ENCODE measurements at regions not wholly inside any gene's neighbourhood (a gene's known extent, or its start where the extent isn't known, plus 50 kb on each side); places are given as distances from the start of the nearest gene placed in this dataset.

DNA sequence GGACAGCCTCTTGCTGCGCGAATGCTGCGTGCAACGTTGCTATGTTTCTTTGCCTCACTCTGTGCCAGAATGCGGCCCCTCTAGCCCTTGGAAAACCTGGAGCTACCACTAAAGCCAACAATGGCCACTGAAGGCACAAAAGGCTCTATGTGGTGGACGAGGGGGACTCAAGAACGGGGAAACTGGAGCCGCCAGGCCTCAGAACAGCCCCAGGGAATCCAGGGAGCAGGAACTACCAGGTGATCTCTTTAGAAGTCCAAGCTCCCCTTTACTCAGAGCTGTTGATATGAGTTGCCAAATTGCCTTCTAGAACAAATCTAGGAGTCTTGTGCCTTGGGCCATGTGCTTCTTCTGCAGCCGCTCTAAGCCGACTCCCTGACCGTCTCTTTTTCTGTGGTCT is 113.8 kb upstream of the ERRFI1 start:
- no peaks in the 10 kb centered on the region for H3K79me2 ChIP-seq (ENCODE audit: control insufficient read depth in 1 of 2, insufficient read depth in 2 of 2, low read length in 2 of 2)
- no peak overlapping the region for H4K8ac ChIP-seq (ENCODE audit: extremely low read depth, insufficient read depth, low read length)
- H3K23me2 ChIP-seq (ENCODE audit: low read depth, low read length), result no peaks in the 10 kb centered on the region
- no peak overlapping the region for H2BK5ac ChIP-seq (ENCODE audit: low read depth, low read length)
- H4K5ac ChIP-seq (ENCODE audit: insufficient read length, low read depth, low read length), result no peak overlapping the region
- no peak overlapping the region for H2BK120ac ChIP-seq (replicated peaks; ENCODE audit: low read depth, low read length)
- H3K23ac ChIP-seq (ENCODE audit: insufficient read length), result no peak overlapping the region
- H3K36me3 ChIP-seq (ENCODE audit: control insufficient read depth in 2 of 4, insufficient read depth in 4 of 4, low read length in 3 of 4), result no peaks in the 10 kb centered on the region
- H3K4me2 ChIP-seq (ENCODE audit: insufficient read depth in 1 of 2, low read depth in 2 of 2, low read length in 2 of 2), result no peak overlapping the region
- H3K27ac ChIP-seq (ENCODE audit: low read depth, low read length), result no peak overlapping the region
- H3K9ac ChIP-seq (replicated peaks in 1 of 4; ENCODE audit: extremely low read depth in 1 of 4, low read depth in 3 of 4, low read length in 3 of 4), result no peak overlapping the region
- H3K14ac ChIP-seq (ENCODE audit: insufficient read length), result no peak overlapping the region
- peak overlapping the region; percentile 17 for H3K18ac ChIP-seq (ENCODE audit: extremely low read depth, low read length)
- no peak overlapping the region for H3K56ac ChIP-seq (replicated peaks; ENCODE audit: insufficient read length, low read depth, low read length)
- no peaks in the 10 kb centered on the region for H4K20me1 ChIP-seq (replicated peaks in 1 of 2; ENCODE audit: control insufficient read depth in 1 of 2, insufficient read depth in 2 of 2, low read length in 2 of 2)
- peak overlapping the region; percentile 77; the same call in 1 of the 2 replicates for H2AFZ ChIP-seq (ENCODE audit: low read length)
- no peak overlapping the region for H2BK12ac ChIP-seq (ENCODE audit: low read depth, low read length)
- no peaks in the 10 kb centered on the region for H3K27me3 ChIP-seq (replicated peaks in 1 of 4; ENCODE audit: control insufficient read depth in 3 of 4, extremely low read depth in 1 of 4, insufficient read depth in 3 of 4, low read length in 3 of 4)
- POLR2A ChIA-PET (ENCODE audit: partially characterized antibody), result no interaction called here
- H2BK20ac ChIP-seq (ENCODE audit: low read length), result no peak overlapping the region
- CTCF ChIA-PET (ENCODE audit: partially characterized antibody), result interaction anchor here (1.1 to 1.8 kb wide), 2 partner anchors 10 to 19 kb away, joined by 3 read pairs; no protein-coding TSS in a partner anchor
- WGBS, 2 experiments (ENCODE audit: extremely low coverage in 1 of 2, insufficient coverage in 1 of 2, insufficient read length in 1 of 2, insufficient replicate concordance in 2 of 2, low coverage in 1 of 2, low lambda C conversion rate in 2 of 2, missing lambda C conversion rate in 1 of 2), result 96% methylated on average over 11 of the region's 11 CpGs; no CpG with 5 or more reads in 1 of the 2 experiments
- H3K4ac ChIP-seq (replicated peaks; ENCODE audit: insufficient read length, low read depth, low read length), result no peak overlapping the region
- FAIRE-seq (no peak), DNase-seq (ENCODE audit: low read depth in 1 of 2, low spot score in 2 of 2) (no peak)
- H3K9me3 ChIP-seq (ENCODE audit: insufficient read depth in 2 of 2, low read depth in 1 of 2, low read length in 1 of 2), result no peaks in the 10 kb centered on the region
- H4K91ac ChIP-seq (replicated peaks; ENCODE audit: insufficient read length, low read length), result no peak overlapping the region
- H3K4me3 ChIP-seq (ENCODE audit: extremely low read depth in 1 of 4, insufficient read depth in 2 of 4, low read depth in 3 of 4, low read length in 4 of 4), result no peak overlapping the region
- no peaks in the 10 kb centered on the region for H3K79me1 ChIP-seq (ENCODE audit: low read depth, low read length)
- H2AK5ac ChIP-seq (ENCODE audit: low read depth, low read length), result no peak overlapping the region
- no peaks in the 10 kb centered on the region for H3K4me1 ChIP-seq (replicated peaks in 1 of 4; ENCODE audit: control insufficient read depth in 3 of 4, insufficient read depth in 4 of 4, low read length in 3 of 4)
- no peak overlapping the region for H2BK15ac ChIP-seq (ENCODE audit: low read length)
- TF ChIP-seq, protein P1, sequence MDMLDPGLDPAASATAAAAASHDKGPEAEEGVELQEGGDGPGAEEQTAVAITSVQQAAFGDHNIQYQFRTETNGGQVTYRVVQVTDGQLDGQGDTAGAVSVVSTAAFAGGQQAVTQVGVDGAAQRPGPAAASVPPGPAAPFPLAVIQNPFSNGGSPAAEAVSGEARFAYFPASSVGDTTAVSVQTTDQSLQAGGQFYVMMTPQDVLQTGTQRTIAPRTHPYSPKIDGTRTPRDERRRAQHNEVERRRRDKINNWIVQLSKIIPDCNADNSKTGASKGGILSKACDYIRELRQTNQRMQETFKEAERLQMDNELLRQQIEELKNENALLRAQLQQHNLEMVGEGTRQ (IDR thresholded peaks at IDR 0.05; ENCODE audit: low read length), result no peak
- TF ChIP-seq, protein P2, sequence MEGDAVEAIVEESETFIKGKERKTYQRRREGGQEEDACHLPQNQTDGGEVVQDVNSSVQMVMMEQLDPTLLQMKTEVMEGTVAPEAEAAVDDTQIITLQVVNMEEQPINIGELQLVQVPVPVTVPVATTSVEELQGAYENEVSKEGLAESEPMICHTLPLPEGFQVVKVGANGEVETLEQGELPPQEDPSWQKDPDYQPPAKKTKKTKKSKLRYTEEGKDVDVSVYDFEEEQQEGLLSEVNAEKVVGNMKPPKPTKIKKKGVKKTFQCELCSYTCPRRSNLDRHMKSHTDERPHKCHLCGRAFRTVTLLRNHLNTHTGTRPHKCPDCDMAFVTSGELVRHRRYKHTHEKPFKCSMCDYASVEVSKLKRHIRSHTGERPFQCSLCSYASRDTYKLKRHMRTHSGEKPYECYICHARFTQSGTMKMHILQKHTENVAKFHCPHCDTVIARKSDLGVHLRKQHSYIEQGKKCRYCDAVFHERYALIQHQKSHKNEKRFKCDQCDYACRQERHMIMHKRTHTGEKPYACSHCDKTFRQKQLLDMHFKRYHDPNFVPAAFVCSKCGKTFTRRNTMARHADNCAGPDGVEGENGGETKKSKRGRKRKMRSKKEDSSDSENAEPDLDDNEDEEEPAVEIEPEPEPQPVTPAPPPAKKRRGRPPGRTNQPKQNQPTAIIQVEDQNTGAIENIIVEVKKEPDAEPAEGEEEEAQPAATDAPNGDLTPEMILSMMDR (IDR thresholded peaks at IDR 0.05; ENCODE audit: control extremely low read depth in 1 of 3, insufficient read depth in 1 of 3, low read depth in 1 of 3, low read length in 3 of 3), result no peak
- TF ChIP-seq, protein P3, sequence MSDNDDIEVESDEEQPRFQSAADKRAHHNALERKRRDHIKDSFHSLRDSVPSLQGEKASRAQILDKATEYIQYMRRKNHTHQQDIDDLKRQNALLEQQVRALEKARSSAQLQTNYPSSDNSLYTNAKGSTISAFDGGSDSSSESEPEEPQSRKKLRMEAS (IDR thresholded peaks at IDR 0.05), result no peak
- no peak for TF ChIP-seq RBBP5 (IDR thresholded peaks at IDR 0.05; ENCODE audit: borderline replicate concordance, low read depth, low read length)
- TF ChIP-seq, protein P4, sequence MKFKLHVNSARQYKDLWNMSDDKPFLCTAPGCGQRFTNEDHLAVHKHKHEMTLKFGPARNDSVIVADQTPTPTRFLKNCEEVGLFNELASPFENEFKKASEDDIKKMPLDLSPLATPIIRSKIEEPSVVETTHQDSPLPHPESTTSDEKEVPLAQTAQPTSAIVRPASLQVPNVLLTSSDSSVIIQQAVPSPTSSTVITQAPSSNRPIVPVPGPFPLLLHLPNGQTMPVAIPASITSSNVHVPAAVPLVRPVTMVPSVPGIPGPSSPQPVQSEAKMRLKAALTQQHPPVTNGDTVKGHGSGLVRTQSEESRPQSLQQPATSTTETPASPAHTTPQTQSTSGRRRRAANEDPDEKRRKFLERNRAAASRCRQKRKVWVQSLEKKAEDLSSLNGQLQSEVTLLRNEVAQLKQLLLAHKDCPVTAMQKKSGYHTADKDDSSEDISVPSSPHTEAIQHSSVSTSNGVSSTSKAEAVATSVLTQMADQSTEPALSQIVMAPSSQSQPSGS (IDR thresholded peaks at IDR 0.05; ENCODE audit: low read length), result no peak
- no peak for TF ChIP-seq BCL11A (IDR thresholded peaks at IDR 0.05; ENCODE audit: low read depth in 2 of 2, low read length in 2 of 2)
- TF ChIP-seq CHD1 (IDR thresholded peaks at IDR 0.05; ENCODE audit: low read depth, low read length), result no peak
- TF ChIP-seq RXRA (IDR thresholded peaks at IDR 0.05; ENCODE audit: insufficient read depth, low read depth, low read length), result no peak
- no peak for TF ChIP-seq POLR2AphosphoS5 (IDR thresholded peaks at IDR 0.05; ENCODE audit: low read depth, low read length)

Measured in H1 (cell line).